GM21619 (cell line): ENCODE measurements at regions not wholly inside any gene's neighbourhood (a gene's known extent, or its start where the extent isn't known, plus 50 kb on each side); places are given as distances from the start of the nearest gene placed in this dataset.
A peak's percentile ranks its signal among the peaks of the same experiment; 100 is the strongest.

Source experiments
- ATAC-seq: cut with Tn5 transposase; IDR thresholded peaks from one replicate; pipeline ENCODE4 v1.9.1; 2021; ENCODE audit not compliant: unreplicated experiment

GRCh38 chr9:91155181-91155580 is 206.5 kb downstream of the AUH start:
- ATAC-seq, result no peak

DNA sequence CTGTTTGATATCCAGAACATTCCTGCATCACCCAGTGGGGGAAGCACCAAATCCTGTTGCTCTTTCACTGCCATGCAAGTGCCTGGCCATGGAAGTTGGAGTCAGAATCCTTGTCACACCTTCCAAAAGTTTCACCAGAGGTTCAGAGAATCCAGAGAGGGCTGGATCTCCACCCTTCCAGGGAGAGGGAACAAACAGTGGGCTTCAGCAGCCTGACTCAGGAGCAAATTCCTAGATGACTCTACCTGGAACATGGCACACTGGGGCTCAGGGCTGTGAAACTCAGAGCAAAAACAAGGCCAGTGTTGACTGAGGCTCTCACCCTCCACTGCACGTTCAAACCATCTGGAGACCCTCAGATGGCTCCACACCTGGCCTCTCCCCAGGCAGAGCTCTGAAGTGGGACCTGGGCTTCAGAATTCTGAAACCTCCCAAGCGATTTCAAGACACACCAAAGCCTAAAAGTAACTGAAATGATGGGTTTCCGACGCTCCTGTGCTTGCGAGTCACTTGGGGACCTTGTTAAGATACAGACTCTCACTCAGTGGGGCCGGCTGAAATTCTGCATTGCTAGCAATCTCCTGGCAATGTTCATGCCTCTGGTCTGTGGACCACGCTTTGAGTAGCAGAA is 205.9 kb downstream of the AUH start:
- no peak for ATAC-seq

DNA sequence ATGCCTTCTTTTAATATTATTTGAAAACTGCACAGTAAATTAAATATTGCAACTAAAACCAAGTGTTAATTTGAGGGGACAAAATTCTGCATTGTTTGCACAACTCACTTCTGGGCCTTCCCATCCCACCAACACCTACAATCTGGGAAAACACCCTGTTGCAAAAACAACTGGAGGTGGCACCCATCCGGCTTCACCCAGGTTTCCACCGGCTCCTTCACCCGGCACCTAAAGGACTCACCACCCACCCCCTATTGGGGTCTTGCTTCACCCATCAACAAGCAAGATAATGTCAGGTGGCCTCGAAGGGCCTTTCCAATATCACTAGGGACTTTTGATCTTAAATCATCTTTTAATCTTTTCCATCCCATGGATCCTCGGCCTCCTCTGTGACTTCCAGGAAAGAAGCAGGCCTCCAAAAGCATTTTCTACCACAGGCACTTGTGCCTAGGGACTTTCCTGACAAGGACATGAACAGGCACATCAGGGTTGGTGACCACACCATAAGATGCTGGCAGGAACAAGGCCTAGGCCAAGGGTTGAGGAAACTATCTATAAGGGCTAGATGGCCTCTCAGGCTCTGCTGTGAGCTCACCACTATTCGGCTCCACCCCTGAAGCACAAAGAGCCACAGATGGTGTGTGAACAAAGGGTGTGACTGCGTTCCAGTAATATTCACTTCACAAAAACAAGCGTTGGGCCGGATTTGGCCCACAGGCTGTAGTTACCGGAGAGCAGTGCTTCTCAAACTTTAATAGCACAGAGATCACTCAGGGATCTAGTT is 205.1 kb downstream of the AUH start:
- ATAC-seq, result no peak

GRCh38 chr9:91157883-91158282 is 203.8 kb downstream of the AUH start:
- no peak for ATAC-seq

GRCh38 chr9:91158286-91158685 is 203.4 kb downstream of the AUH start:
- ATAC-seq, result no peak

DNA sequence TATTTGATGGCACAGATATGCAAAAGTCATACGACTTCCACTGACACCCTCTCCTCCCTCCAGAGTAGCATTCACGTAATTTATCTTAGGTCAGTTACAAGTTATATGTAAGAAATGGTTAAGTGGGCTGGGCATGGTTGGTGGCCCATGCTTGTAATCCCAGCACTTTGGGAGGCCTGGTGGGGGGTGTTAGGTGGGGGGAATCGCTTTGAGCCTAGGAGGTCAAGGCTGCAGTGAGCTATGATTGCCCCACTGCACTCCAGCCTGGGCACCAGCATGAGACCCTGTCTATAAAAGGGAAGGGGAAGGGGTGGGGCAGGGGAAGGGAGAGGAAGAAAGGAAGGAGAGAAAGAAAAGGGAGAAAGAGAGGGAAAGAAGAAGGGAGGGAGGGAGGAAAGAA is 202.8 kb downstream of the AUH start:
- no peak for ATAC-seq

GRCh38 chr9:91159664-91160121 is 202.0 kb downstream of the AUH start:
- no peak for ATAC-seq

DNA sequence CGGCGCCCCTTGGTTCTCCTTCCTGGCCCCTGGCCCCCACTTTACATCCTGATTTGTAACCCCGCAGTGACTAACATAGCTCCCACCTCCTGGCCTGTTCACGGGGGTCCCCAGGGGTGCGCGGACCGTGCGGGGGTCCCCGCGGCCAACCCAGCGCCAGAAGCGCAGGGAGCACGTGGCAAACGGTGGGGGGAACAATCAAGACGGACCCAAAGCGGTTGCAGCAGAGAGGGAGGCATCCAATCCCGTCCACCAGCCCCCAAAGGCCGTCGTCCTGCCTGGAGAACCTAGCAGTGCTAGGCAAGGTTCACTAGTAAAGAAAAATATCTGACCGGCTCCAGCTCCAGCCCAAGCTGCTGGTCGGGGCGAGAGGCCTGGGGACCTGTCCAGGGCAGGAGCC is 201.5 kb downstream of the AUH start:
- no peak for ATAC-seq

DNA sequence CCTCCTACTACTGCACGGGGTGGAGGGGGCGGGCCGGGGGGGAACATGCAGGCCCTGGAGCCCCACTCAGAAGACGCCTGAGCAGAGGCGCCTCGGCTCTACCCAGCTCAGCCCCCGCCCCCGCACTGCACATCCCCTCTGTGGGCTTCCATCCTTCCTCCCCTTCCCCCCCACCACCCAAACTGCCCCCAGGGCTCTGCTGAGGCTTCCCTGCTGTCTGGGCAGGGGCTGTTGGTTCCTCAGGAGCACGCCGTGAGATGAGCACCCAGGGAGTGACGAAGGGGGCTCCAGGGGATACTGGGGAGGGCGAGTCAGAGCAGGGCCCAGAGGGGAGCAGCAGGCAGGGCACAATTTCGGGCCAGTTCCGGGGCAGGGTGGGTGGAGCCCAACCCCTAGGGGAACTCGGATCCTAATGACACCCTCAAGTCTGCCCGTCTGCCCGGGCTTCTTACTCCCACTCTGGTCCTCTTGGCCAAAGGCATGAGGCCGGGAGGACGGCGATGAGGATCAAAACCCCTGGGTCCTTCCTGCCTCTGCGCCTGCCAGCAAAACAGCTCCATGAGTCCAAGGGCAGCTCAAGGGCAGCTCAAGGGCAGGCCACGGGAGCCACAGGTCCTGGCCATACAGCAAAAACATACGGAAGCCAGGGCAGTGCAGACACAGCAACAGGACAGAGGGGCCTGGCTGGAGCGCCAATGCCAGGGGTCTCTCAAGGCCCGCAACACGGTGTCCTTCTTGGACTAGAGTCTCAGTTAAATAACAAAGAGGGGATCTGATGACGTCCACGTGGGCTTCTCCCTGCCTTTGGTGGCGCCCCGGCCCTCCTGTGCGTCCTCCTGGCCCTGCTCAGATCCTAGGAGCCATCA is 200.9 kb downstream of the AUH start:
- ATAC-seq, result no peak

GRCh38 chr9:91161465-91162300 is 200.0 kb downstream of the AUH start:
- ATAC-seq, result no peak

DNA sequence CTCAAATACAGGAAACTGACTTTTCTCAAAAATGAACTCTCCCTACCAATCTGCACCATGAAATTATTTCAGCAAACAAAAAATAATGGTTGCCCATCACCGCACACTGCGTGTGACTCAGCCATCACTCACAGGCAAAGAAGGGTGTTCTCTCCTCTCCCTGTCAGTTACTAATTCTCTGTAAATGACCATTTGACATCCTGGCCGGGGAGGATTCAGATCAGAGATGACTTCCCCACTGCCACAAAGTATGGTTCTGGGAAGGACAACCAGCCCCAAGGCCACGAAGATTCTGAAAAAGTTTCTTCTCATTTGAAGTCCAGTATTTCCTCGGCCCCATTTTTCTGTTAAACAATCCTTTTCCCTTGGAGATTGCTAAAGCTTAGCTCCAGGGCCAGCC is 199.4 kb downstream of the AUH start:
- peak; percentile 12 for ATAC-seq

- ATAC-seq, result peak; percentile 75
These were observed 198.8 kb downstream of the AUH start for GRCh38 chr9:91162784-91163443.

GRCh38 chr9:91163444-91163772 is 198.3 kb downstream of the AUH start:
- no peak for ATAC-seq

- ATAC-seq, result no peak
These were observed 197.8 kb downstream of the AUH start for GRCh38 chr9:91163773-91164471.
